ENCODE measurements at regions not wholly inside any gene's neighbourhood (a gene's known extent, or its start where the extent isn't known, plus 50 kb on each side); places are given as distances from the start of the nearest gene placed in this dataset.
"Not testable (repeated sequence)": the region's sequence is repeated elsewhere in the genome, so short reads cannot be mapped to it uniquely, and the experiment has no call there.

DNA sequence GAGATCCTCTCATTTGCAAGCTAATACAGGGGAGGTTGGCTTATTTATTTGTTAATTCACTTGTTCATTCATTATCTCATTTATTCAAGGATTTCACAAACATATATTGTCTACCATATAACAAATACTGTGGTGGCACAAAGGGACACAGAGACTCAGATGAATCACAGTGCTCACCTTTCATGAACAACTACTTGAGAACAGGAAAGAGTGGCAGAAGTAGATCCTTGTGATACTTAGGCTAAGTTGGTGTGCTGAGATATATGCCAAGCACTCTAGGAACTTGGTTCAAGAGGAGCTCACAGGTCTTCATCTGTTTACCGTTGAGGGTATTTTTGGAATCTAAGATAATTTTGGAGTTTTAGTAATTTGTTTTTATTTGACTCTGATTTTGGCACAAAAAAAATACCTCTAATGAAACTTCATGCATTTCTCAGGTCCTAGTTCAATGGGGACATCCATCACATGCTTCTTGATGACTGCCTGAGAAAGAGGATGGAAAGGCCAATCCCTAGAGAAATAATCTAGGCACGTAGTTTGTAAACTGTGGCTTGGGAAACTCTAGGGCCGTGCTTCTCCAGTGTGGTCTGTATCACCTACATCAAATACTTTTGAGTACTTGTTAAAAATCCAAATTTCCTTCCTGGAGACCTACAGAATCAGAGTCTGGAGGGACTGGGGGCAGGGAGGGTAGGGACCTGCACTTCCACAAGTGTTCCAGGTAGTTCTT is 113.3 kb downstream of the OSTF1 start:
- Histone ChIP-seq H3K36me3 (ENCODE audit: low read depth) (no peaks in the 10 kb centered on the region), H3K4me3 (no peak overlapping the region), H3K9me2 (ENCODE audit: insufficient read depth) (no peaks in the 10 kb centered on the region), H4K20me1 (ENCODE audit: insufficient read depth) (no peaks in the 10 kb centered on the region), H3K79me2 (ENCODE audit: low read depth) (no peaks in the 10 kb centered on the region), H3K9me3 (ENCODE audit: insufficient read depth, low read depth) (no peaks in the 10 kb centered on the region), H3K27ac (no peak overlapping the region), H3F3A (ENCODE audit: insufficient read depth, low read depth) (no peaks in the 10 kb centered on the region), H3K27me3 (ENCODE audit: insufficient read depth, low read depth) (no peaks in the 10 kb centered on the region), H2AFZ (no peak overlapping the region), H3K4me1 (replicated peaks; ENCODE audit: insufficient read depth) (no peaks in the 10 kb centered on the region), H3K4me2 (no peak overlapping the region)
- intact Hi-C loops (cut with micrococcal nuclease; ENCODE audit: unreplicated experiment), result loop anchor here (1.0 to 2.0 kb wide), 4 partner anchors 37 to 1503 kb away; no protein-coding TSS in a partner anchor
- no peak for DNase-seq
- POLR2A ChIA-PET (ENCODE audit: unreplicated experiment), result interaction anchor here (0.6 kb wide), 1 partner anchor 14 kb away, joined by 7 read pairs; no protein-coding TSS in a partner anchor
- no TSS peak for BruUV-seq (replicated peaks)
- TF ChIP-seq, protein P1, sequence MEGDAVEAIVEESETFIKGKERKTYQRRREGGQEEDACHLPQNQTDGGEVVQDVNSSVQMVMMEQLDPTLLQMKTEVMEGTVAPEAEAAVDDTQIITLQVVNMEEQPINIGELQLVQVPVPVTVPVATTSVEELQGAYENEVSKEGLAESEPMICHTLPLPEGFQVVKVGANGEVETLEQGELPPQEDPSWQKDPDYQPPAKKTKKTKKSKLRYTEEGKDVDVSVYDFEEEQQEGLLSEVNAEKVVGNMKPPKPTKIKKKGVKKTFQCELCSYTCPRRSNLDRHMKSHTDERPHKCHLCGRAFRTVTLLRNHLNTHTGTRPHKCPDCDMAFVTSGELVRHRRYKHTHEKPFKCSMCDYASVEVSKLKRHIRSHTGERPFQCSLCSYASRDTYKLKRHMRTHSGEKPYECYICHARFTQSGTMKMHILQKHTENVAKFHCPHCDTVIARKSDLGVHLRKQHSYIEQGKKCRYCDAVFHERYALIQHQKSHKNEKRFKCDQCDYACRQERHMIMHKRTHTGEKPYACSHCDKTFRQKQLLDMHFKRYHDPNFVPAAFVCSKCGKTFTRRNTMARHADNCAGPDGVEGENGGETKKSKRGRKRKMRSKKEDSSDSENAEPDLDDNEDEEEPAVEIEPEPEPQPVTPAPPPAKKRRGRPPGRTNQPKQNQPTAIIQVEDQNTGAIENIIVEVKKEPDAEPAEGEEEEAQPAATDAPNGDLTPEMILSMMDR (conservative IDR thresholded peaks at IDR 0.05), result no peak
- no peak for TF ChIP-seq EZH2 (IDR thresholded peaks at IDR 0.05; ENCODE audit: low read depth)
- CTCF ChIA-PET, result interaction anchor here (0.6 to 1.0 kb wide), 3 partner anchors 36 to 1100 kb away, joined by 3 to 4 read pairs (median 3); no protein-coding TSS in a partner anchor

DNA sequence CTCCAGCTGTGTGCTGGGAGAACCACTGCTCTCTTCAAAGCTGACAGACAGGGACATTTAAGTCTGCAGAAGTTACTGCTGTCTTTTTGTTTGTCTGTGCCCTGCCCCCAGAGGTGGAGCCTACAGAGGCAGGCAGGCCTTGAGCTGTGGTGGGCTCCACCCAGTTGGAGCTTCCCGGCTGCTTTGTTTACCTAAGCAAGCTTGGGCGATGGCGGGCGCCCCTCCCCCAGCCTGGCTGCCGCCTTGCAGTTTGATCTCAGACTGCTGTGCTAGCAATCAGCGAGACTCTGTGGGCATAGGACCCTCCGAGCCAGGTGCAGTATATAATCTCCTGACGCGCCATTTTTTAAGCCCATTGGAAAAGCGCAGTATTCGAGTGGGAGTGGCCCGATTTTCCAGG is 119.7 kb downstream of the OSTF1 start:
- DNase-seq; H3K79me2 ChIP-seq (ENCODE audit: low read depth); H3F3A ChIP-seq (ENCODE audit: insufficient read depth, low read depth); H2AFZ ChIP-seq; BruUV-seq (replicated peaks); H3K27ac ChIP-seq; POLR2A ChIA-PET (ENCODE audit: unreplicated experiment); H3K9me2 ChIP-seq (ENCODE audit: insufficient read depth); H3K4me2 ChIP-seq; H3K36me3 ChIP-seq (ENCODE audit: low read depth); intact Hi-C loops (cut with micrococcal nuclease; ENCODE audit: unreplicated experiment); H3K9me3 ChIP-seq (ENCODE audit: insufficient read depth, low read depth); H3K27me3 ChIP-seq (ENCODE audit: insufficient read depth, low read depth); H4K20me1 ChIP-seq (ENCODE audit: insufficient read depth); H3K4me3 ChIP-seq; H3K4me1 ChIP-seq (replicated peaks; ENCODE audit: insufficient read depth): not testable (repeated sequence)
- CTCF ChIA-PET, result interaction anchor here (0.6 kb wide), 1 partner anchor 36 kb away, joined by 3 read pairs; no protein-coding TSS in a partner anchor

DNA sequence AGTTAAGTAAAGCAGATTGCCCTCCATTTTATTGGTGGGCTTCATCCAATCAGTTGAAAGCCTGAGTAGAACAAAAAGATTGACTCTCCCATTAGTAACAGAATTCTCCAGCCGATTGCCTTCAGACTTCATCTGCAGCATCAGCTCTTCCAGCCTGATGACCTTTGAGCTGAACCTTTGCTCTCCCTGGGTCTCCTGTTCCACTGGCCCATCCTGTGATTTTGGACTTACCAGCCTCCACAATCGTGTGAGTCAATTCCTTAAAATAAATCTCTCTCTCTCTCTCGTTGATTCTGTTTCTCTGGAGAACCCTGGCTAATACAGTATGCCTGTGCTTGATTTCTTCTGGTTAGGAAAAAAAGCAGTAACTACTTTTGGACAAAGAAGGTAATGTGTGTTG is 121.9 kb downstream of the OSTF1 start:
- H2AFZ ChIP-seq, result no peak overlapping the region
- POLR2A ChIA-PET (ENCODE audit: unreplicated experiment), result no interaction called here
- no peak overlapping the region for H3K4me3 ChIP-seq
- H3K4me2 ChIP-seq, result no peak overlapping the region
- no peaks in the 10 kb centered on the region for H3K9me2 ChIP-seq (ENCODE audit: insufficient read depth)
- H3K4me1 ChIP-seq (replicated peaks; ENCODE audit: insufficient read depth), result no peaks in the 10 kb centered on the region
- H3K27me3 ChIP-seq (ENCODE audit: insufficient read depth, low read depth), result no peaks in the 10 kb centered on the region
- intact Hi-C loops (cut with micrococcal nuclease; ENCODE audit: unreplicated experiment), result no loop called here
- H3F3A ChIP-seq (ENCODE audit: insufficient read depth, low read depth), result no peaks in the 10 kb centered on the region
- no peaks in the 10 kb centered on the region for H3K36me3 ChIP-seq (ENCODE audit: low read depth)
- TF ChIP-seq, protein P1 (conservative IDR thresholded peaks at IDR 0.05), result no peak
- no peak for TF ChIP-seq EZH2 (IDR thresholded peaks at IDR 0.05; ENCODE audit: low read depth)
- H3K9me3 ChIP-seq (ENCODE audit: insufficient read depth, low read depth), result no peaks in the 10 kb centered on the region
- no peaks in the 10 kb centered on the region for H4K20me1 ChIP-seq (ENCODE audit: insufficient read depth)
- no peak for DNase-seq
- CTCF ChIA-PET, result no interaction called here
- no TSS peak for BruUV-seq (replicated peaks)
- H3K27ac ChIP-seq, result no peak overlapping the region
- no peaks in the 10 kb centered on the region for H3K79me2 ChIP-seq (ENCODE audit: low read depth)

DNA sequence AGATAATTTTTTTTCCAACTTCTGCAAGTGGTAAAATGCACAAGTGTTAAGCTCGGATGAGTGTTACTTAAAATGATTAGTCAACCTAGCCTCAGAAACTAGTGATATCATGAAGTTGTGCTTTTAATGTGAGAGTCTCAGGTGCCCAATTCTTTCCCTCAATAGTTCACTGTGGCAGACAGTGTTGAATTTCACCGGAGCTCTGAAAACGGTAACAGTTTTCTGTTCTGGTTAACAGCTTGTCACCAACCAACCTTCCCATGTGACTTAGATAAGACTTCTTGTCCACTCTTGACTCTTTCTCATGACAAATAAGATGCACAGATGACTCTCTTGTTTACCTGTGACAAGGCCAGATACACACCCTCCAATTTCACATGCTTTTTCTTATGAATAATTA is 125.5 kb downstream of the OSTF1 start:
- Histone ChIP-seq H2AFZ (no peak overlapping the region), H3K36me3 (ENCODE audit: low read depth) (no peaks in the 10 kb centered on the region), H3K27ac (no peak overlapping the region), H3K4me2 (no peak overlapping the region), H3K4me1 (replicated peaks; ENCODE audit: insufficient read depth) (no peaks in the 10 kb centered on the region), H3F3A (ENCODE audit: insufficient read depth, low read depth) (no peaks in the 10 kb centered on the region), H4K20me1 (ENCODE audit: insufficient read depth) (no peaks in the 10 kb centered on the region), H3K4me3 (no peak overlapping the region), H3K27me3 (ENCODE audit: insufficient read depth, low read depth) (no peaks in the 10 kb centered on the region), H3K9me3 (ENCODE audit: insufficient read depth, low read depth) (no peaks in the 10 kb centered on the region), H3K79me2 (ENCODE audit: low read depth) (no peaks in the 10 kb centered on the region), H3K9me2 (ENCODE audit: insufficient read depth) (no peaks in the 10 kb centered on the region)
- no peak for DNase-seq
- TF ChIP-seq EZH2 (IDR thresholded peaks at IDR 0.05; ENCODE audit: low read depth), result no peak
- TF ChIP-seq, protein P1 (conservative IDR thresholded peaks at IDR 0.05), result no peak
- ChIA-PET POLR2A (ENCODE audit: unreplicated experiment) (no interaction called here), CTCF (no interaction called here)
- intact Hi-C loops (cut with micrococcal nuclease; ENCODE audit: unreplicated experiment), result no loop called here
- BruUV-seq (replicated peaks), result no TSS peak
